NCI-H526 treated with DMSO at 0.1 percent for 48 hours (cell line): ENCODE measurements at regions not wholly inside any gene's neighbourhood (a gene's known extent, or its start where the extent isn't known, plus 50 kb on each side); places are given as distances from the start of the nearest gene placed in this dataset.
"Not testable (repeated sequence)": the region's sequence is repeated elsewhere in the genome, so short reads cannot be mapped to it uniquely, and the experiment has no call there.

Experiments used
- DNase-seq: peaks from one replicate; lab custom pipeline; 2025; lab: John Stamatoyannopoulos, UW

GRCh38 chr7:35910621-35911020 is 109.8 kb downstream of the SEPTIN7 start:
- not testable (repeated sequence) for DNase-seq

- DNase-seq: not testable (repeated sequence)
Measured at GRCh38 chr7:35913350-35913749, 112.5 kb downstream of the SEPTIN7 start.

- not testable (repeated sequence) for DNase-seq
Measured at GRCh38 chr7:35914214-35914613, 113.4 kb downstream of the SEPTIN7 start.

- DNase-seq: not testable (repeated sequence)
Measured at GRCh38 chr7:35915247-35915955, 114.5 kb downstream of the SEPTIN7 start.

GRCh38 chr7:35918217-35918616 is 117.4 kb downstream of the SEPTIN7 start:
- not testable (repeated sequence) for DNase-seq

DNA sequence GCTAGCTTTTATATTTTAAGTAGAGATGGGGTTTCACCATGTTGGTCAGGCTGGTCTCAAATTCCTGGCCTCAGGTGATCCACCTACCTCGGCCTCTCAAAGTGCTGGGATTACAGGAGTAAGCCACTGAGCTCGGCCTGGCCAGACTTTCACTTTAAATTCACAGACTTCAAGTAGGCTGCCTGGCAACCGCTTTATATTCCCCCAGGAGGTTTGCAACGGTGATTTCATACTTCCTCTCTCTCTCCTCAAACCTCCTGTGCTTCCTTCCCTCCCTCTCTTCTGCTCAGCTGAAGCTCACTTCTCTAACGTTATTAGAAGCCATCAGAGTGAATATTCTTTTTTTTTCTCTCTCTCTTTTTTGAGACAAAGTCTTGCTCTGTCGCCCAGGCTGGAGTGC is 118.8 kb downstream of the SEPTIN7 start:
- not testable (repeated sequence) for DNase-seq

GRCh38 chr7:35921338-35921737 is 120.5 kb downstream of the SEPTIN7 start:
- not testable (repeated sequence) for DNase-seq

- not testable (repeated sequence) for DNase-seq
Measured at GRCh38 chr7:35924668-35925067, 123.8 kb downstream of the SEPTIN7 start.

DNA sequence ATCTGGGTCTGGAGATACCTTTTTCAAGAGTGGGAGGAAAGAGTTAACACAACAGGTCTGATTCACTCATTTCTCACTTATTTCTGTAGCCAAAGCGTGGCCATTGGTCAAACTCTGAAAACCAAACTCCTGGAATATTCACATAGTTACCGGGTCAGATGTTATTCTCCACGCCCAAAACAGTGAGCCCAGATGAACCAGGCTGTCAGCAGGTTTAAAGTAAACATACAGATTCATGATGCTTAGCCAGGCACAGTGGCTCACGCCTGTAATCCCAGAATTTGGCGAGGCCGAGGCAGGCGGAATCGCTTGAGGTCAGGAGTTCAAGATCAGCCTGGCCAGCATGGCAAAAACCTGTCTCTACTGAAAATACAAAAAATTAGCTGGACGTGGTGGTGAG is 126.1 kb downstream of the SEPTIN7 start:
- not testable (repeated sequence) for DNase-seq

- not testable (repeated sequence) for DNase-seq
Measured at GRCh38 chr7:35931134-35931533, 130.3 kb downstream of the SEPTIN7 start.

GRCh38 chr7:35931551-35931950 is 130.7 kb downstream of the SEPTIN7 start:
- not testable (repeated sequence) for DNase-seq

- not testable (repeated sequence) for DNase-seq
Measured at GRCh38 chr7:35940695-35941094, 139.8 kb downstream of the SEPTIN7 start.

GRCh38 chr7:35945621-35946020 is 144.8 kb downstream of the SEPTIN7 start:
- not testable (repeated sequence) for DNase-seq

GRCh38 chr7:35955735-35956134 is 154.9 kb downstream of the SEPTIN7 start:
- DNase-seq: not testable (repeated sequence)

GRCh38 chr7:35956988-35957387 is 156.1 kb downstream of the SEPTIN7 start:
- DNase-seq: not testable (repeated sequence)

DNA sequence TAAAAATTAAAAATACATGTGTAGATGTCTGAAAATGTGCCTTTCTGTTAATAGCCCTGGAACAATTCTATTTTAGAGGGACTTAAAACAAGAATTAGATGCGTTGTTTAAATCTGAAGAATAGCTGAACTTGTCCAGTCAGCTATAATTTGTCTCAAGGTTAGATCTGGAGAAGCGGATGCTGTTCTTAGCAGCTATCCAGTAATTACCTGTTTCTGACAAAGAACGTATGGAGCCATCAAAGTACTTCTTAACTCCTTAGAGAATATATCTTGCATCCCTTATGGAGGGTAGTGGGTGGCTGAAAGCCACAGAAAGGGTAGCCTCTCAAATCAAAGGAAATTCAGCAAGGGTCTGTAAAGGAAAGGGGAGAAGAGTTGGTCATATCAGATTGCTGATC is 160.4 kb downstream of the SEPTIN7 start:
- DNase-seq: not testable (repeated sequence)

GRCh38 chr7:35962607-35963006 is 161.8 kb downstream of the SEPTIN7 start:
- not testable (repeated sequence) for DNase-seq

DNA sequence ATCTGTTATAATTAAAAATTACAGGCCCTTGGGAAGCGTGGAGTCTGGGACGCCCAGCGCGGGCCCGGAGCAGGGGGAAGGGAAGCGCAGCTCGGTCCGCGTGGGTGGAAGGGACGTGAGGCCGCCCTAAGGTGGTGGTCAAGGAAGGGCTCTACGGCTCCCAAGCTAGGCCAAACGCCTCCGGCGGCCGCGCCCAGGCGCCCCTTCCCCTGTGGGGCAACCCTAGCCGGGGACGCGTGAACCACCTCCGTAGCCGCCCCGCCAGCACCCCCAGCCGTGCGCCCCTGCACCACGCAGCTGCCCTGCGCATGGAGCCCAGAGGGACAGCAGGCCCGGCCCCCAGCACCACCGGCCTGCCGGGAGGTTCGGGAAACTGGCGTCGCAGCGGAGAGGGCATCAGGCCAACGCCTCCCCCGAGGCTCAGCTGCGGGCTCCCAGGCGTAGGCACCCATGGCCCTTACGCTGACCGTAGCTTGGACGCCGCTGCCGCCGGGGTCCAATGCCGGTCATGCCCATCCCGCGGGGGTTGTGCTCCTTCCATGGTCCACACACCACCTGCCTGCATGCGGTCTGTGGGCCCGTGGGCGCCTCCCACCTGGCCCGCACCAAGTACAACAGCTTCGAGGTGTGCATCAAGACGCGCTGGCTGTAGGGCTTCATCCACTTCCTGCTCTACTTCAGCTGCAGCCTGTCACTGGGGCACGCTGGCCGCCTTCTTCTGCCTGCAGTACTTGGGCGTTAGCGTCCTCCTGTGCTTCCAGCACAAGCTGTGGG is 166.7 kb downstream of the SEPTIN7 start:
- no peak for DNase-seq

DNA sequence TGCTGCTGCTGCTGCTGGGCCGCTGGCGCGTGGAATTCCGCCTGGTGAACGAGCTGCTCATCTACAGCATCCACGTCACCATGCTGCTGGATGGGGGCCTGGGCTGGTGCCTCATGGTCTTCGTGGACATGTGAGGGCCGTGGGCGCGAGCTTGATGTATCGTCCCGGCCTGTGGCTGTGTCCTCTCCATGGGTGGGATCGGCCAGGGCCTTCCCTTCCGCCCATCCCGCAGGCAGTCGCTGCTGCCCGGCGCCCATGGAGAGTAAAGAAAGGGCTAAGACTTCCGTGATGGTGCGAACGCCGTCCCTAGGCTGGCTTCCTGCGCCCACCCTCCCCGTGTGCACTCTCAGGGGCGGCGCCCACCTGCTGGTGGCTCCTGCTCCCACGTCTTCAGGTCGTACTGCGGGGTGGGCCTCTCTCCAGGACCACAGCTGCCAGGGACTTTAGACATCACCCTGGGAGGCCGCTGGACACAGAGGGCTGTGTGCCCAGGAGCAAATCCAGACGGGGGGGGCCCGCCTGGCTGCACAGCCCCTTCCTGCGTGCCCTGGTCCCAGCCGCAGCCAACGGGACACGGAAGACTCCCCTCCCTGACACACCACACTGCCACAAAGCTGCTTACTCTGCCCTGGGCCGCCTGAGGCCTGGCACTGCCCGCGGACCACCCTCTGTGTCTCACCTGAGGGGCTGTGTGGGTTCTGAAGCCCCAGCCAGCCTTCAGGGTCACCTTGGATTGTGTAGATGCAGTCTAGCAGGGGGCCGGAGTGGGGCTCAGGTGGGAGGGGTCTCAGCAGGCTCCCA is 167.5 kb downstream of the SEPTIN7 start:
- no peak for DNase-seq

GRCh38 chr7:35969066-35969465 is 168.2 kb downstream of the SEPTIN7 start:
- no peak for DNase-seq

- DNase-seq: no peak
Measured at GRCh38 chr7:35970458-35970857, 169.6 kb downstream of the SEPTIN7 start.

DNA sequence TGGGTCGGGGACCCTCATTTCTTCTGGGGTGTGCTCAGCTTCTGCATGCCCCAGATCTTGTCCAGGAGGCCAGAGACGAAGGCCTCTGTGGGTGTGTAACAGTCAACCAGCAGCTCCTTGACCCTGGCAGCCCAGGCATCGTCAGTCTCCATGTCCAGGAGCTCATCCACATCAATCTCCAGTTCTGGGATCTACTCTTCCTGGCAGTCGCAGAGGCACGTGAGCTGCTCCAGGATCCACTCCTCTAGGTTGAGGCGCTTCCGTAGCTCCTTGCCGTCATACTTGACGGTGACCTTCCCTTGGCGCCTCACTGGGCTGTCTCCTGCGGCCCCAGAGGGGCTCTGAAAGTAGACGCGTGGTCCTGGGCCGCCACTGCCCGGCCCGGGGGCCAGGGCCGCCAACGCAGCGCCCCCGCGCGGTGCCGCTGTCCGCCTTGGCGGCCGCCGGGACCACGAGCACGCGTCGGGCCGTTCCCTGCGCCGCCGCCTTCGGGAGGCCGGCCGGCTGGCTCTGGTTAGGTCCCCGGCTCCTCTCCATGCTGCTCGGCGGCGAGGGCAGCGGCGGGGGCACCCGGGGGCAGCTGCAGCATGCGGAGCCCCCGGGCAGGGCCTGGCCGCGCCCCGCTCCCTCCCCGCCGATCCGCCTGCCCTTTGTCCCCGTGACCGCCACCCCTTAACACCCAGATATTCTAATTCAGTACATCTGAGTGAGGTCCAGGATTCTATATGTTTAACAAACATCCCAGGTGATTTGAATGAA is 170.5 kb downstream of the SEPTIN7 start:
- DNase-seq: no peak
